Caco-2 (cell line): ENCODE measurements at regions not wholly inside any gene's neighbourhood (a gene's known extent, or its start where the extent isn't known, plus 50 kb on each side); places are given as distances from the start of the nearest gene placed in this dataset.

Experiments used
- BruUV-seq: library from RNA; stranded (reverse); fragments of 400-500 nt; replicated peaks from 2 replicates; lab custom pipeline; 2021; lab: Mats Ljungman, UMichigan
- CTCF ChIA-PET: fragments of 300-600 bp; sonication (Branson Sonifier 250); formaldehyde crosslinking; loops from one replicate; lab custom pipeline; 2022; ENCODE audit warnings: antibody characterized with exemption; lab: Charles Lee
- POLR2A ChIA-PET: fragments of 300-600 bp; sonication (Branson Sonifier 250); formaldehyde crosslinking; loops from one replicate; lab custom pipeline; 2022; ENCODE audit warnings: antibody characterized with exemption; lab: Charles Lee
- DNase-seq, 2 experiments: peaks; one replicate each; pipeline versions ENCODE4 v3.0.0 to v3.0.0-alpha.2; 2020 to 2022
- H3K27me3 ChIP-seq: replicated peaks from 2 replicates; pipeline ENCODE4 v1.6.0; 2011; ENCODE audit warnings: low read length; ENCODE audit not compliant: control insufficient read depth, insufficient read depth
- H3K36me3 ChIP-seq: 2 replicates; pipeline ENCODE4 v1.5.1; 2011; ENCODE audit warnings: low read length; ENCODE audit not compliant: control insufficient read depth, insufficient read depth
- H3K4me1 ChIP-seq: fragments of 250-450 bp; sonication (Bioruptor Pico); 2 replicates; pipeline ENCODE4 v1.5.1; 2020; ENCODE audit warnings: mild to moderate bottlenecking
- H3K4me3 ChIP-seq: 2 replicates; pipeline ENCODE4 v1.5.1; 2011; ENCODE audit warnings: low read depth, mild to moderate bottlenecking, control low read depth, low read length
- H3K9me3 ChIP-seq: fragments of 250-450 bp; sonication (Bioruptor Pico); 2 replicates; pipeline ENCODE4 v1.5.1; 2020; ENCODE audit warnings: mild to moderate bottlenecking, moderate library complexity
- H3K27ac Mint-ChIP-seq: one replicate; pipeline ENCODE4 v1.8.0; 2022; ENCODE audit warnings: mixed read lengths; ENCODE audit not compliant: unreplicated experiment
- H3K27me3 Mint-ChIP-seq: one replicate; pipeline ENCODE4 v1.8.0; 2022; ENCODE audit warnings: mixed read lengths; ENCODE audit not compliant: insufficient read depth, unreplicated experiment
- H3K36me3 Mint-ChIP-seq: one replicate; pipeline ENCODE4 v1.8.0; 2022; ENCODE audit warnings: mild to moderate bottlenecking, mixed read lengths; ENCODE audit not compliant: insufficient read depth, unreplicated experiment
- H3K4me1 Mint-ChIP-seq: one replicate; pipeline ENCODE4 v1.8.0; 2022; ENCODE audit warnings: low read depth, mixed read lengths; ENCODE audit not compliant: unreplicated experiment
- H3K4me3 Mint-ChIP-seq: one replicate; pipeline ENCODE4 v1.8.0; 2022; ENCODE audit warnings: mild to moderate bottlenecking, moderate library complexity, mixed read lengths; ENCODE audit not compliant: unreplicated experiment
- H3K9me3 Mint-ChIP-seq: one replicate; pipeline ENCODE4 v1.8.0; 2022; ENCODE audit warnings: mixed read lengths; ENCODE audit not compliant: unreplicated experiment
- intact Hi-C: fragments of 100-400 bp; cut with micrococcal nuclease; formaldehyde crosslinking; loops from one replicate; pipeline ENCODE4 v1.10.0; 2022; ENCODE audit not compliant: unreplicated experiment
- TF ChIP-seq, protein P1 (sequence below), 2 experiments: fragments of 200-600 bp in 1 of 2; IDR thresholded peaks; 1 replicate in 1 of 2; 2 replicates in 1 of 2; pipeline versions ENCODE4 v1.5.1 to v1.8.0; 2011 to 2022; ENCODE audit warnings: antibody characterized with exemption in 1 of 2, control low read depth in 1 of 2, inconsistent platforms in 1 of 2, low read depth in 1 of 2, low read length in 1 of 2, mild to moderate bottlenecking in 1 of 2, moderate library complexity in 1 of 2; ENCODE audit not compliant: insufficient read depth in 1 of 2, severe bottlenecking in 1 of 2, unreplicated experiment in 1 of 2

DNA sequence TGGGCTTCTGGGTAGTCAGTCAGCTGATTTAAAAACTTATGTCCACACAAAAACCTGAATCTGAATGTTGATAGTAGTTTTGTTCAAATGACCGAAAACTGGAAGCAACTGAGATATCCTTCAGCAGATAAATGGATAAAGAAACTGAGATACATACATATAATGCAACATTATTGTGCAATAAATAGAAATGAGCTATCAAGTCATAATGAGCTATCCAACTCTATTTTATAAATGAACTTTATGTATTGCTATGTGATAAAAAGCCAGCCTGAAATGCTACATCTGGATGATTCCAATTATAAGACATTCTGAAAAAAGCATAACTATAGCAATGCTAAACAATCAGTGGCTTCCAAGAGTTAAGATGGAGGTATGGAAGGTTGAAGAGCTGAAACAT, 748.7 kb downstream of the TNS3 start:
- Mint-ChIP-seq H3K27ac (no peak overlapping the region), H3K4me1 (no peaks in the 10 kb centered on the region), H3K36me3 (no peaks in the 10 kb centered on the region), H3K9me3 (no peaks in the 10 kb centered on the region), H3K27me3 (peaks cover 8% of the 10 kb centered on the region), H3K4me3 (no peak overlapping the region)
- Histone ChIP-seq H3K4me1 (no peaks in the 10 kb centered on the region), H3K36me3 (no peaks in the 10 kb centered on the region), H3K9me3 (no peaks in the 10 kb centered on the region), H3K27me3 (no peaks in the 10 kb centered on the region), H3K4me3 (no peak overlapping the region)
- DNase-seq, result no peak
- ChIA-PET CTCF (no interaction called here), POLR2A (no interaction called here)
- intact Hi-C loops, result no loop called here
- BruUV-seq, result no TSS peak
- TF ChIP-seq, protein P1, sequence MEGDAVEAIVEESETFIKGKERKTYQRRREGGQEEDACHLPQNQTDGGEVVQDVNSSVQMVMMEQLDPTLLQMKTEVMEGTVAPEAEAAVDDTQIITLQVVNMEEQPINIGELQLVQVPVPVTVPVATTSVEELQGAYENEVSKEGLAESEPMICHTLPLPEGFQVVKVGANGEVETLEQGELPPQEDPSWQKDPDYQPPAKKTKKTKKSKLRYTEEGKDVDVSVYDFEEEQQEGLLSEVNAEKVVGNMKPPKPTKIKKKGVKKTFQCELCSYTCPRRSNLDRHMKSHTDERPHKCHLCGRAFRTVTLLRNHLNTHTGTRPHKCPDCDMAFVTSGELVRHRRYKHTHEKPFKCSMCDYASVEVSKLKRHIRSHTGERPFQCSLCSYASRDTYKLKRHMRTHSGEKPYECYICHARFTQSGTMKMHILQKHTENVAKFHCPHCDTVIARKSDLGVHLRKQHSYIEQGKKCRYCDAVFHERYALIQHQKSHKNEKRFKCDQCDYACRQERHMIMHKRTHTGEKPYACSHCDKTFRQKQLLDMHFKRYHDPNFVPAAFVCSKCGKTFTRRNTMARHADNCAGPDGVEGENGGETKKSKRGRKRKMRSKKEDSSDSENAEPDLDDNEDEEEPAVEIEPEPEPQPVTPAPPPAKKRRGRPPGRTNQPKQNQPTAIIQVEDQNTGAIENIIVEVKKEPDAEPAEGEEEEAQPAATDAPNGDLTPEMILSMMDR (IDR thresholded peaks at IDR 0.05; ENCODE audit: insufficient read depth in 1 of 2, low read depth in 1 of 2, low read length in 1 of 2, severe bottlenecking in 1 of 2, unreplicated experiment in 1 of 2), result no peak

- Mint-ChIP-seq H3K27ac (no peak overlapping the region), H3K36me3 (no peaks in the 10 kb centered on the region), H3K4me1 (no peaks in the 10 kb centered on the region), H3K9me3 (no peaks in the 10 kb centered on the region), H3K27me3 (peaks cover 8% of the 10 kb centered on the region), H3K4me3 (no peak overlapping the region)
- no peaks in the 10 kb centered on the region for H3K36me3 ChIP-seq
- no TSS peak for BruUV-seq
- no peaks in the 10 kb centered on the region for H3K4me1 ChIP-seq
- H3K27me3 ChIP-seq, result no peaks in the 10 kb centered on the region
- ChIA-PET POLR2A (no interaction called here), CTCF (no interaction called here)
- H3K4me3 ChIP-seq, result no peak overlapping the region
- TF ChIP-seq, protein P1 (IDR thresholded peaks at IDR 0.05; ENCODE audit: insufficient read depth in 1 of 2, low read depth in 1 of 2, low read length in 1 of 2, severe bottlenecking in 1 of 2, unreplicated experiment in 1 of 2), result no peak
- intact Hi-C loops, result no loop called here
- no peaks in the 10 kb centered on the region for H3K9me3 ChIP-seq
- DNase-seq, result no peak
Observed at GRCh38 chr7:46832136-46832535, 749.8 kb downstream of the TNS3 start.

GRCh38 chr7:46819819-46820218, 762.1 kb downstream of the TNS3 start:
- Mint-ChIP-seq H3K4me1 (no peaks in the 10 kb centered on the region), H3K4me3 (no peak overlapping the region), H3K27me3 (no peaks in the 10 kb centered on the region), H3K27ac (no peak overlapping the region), H3K36me3 (no peaks in the 10 kb centered on the region), H3K9me3 (peaks cover 20% of the 10 kb centered on the region)
- intact Hi-C loops, result no loop called here
- Histone ChIP-seq H3K4me1 (no peaks in the 10 kb centered on the region), H3K27me3 (no peaks in the 10 kb centered on the region), H3K9me3 (0 out of 2 replicates have a peak, but pooled peaks cover 3% of the 10 kb centered on the region), H3K4me3 (no peak overlapping the region), H3K36me3 (no peaks in the 10 kb centered on the region)
- ChIA-PET CTCF (no interaction called here), POLR2A (no interaction called here)
- TF ChIP-seq, protein P1 (IDR thresholded peaks at IDR 0.05; ENCODE audit: insufficient read depth in 1 of 2, low read depth in 1 of 2, low read length in 1 of 2, severe bottlenecking in 1 of 2, unreplicated experiment in 1 of 2), result no peak
- DNase-seq, result no peak
- BruUV-seq, result no TSS peak
